LHCN-M2 (cell line): ENCODE measurements at regions not wholly inside any gene's neighbourhood (a gene's known extent, or its start where the extent isn't known, plus 50 kb on each side); places are given as distances from the start of the nearest gene placed in this dataset.

Experiments
- DNase-seq: peaks from one replicate; pipeline ENCODE4 v3.0.0-alpha.2; 2012; ENCODE audit warnings: low read depth

GRCh38 chr11:97409141-97409540, 1019.3 kb downstream of the JRKL start:
- DNase-seq, result no peak

GRCh38 chr11:97414801-97415200, 1025.0 kb downstream of the JRKL start:
- no peak for DNase-seq

- no peak for DNase-seq
These were observed 1029.9 kb downstream of the JRKL start for GRCh38 chr11:97419729-97420128.

GRCh38 chr11:97428247-97428790, 1038.5 kb downstream of the JRKL start:
- DNase-seq, result no peak

- no peak for DNase-seq
These were observed 1041.1 kb downstream of the JRKL start for GRCh38 chr11:97430877-97431276.

GRCh38 chr11:97432926-97433325, 1043.1 kb downstream of the JRKL start:
- no peak for DNase-seq

- DNase-seq, result no peak
These were observed 1055.7 kb downstream of the JRKL start for GRCh38 chr11:97445561-97445960.

- DNase-seq, result no peak
These were observed 1061.6 kb downstream of the JRKL start for GRCh38 chr11:97451441-97451840.

- DNase-seq, result no peak
These were observed 1065.2 kb downstream of the JRKL start for GRCh38 chr11:97454988-97455387.

- no peak for DNase-seq
These were observed 1070.3 kb downstream of the JRKL start for GRCh38 chr11:97460091-97460490.

GRCh38 chr11:97461044-97461880, 1071.4 kb downstream of the JRKL start:
- DNase-seq, result no peak

- DNase-seq, result no peak
These were observed 1072.1 kb downstream of the JRKL start for GRCh38 chr11:97461934-97462333.

GRCh38 chr11:97463891-97464290, 1074.1 kb downstream of the JRKL start:
- no peak for DNase-seq

GRCh38 chr11:97471480-97471879, 1081.7 kb downstream of the JRKL start:
- no peak for DNase-seq

GRCh38 chr11:97487387-97487786, 1097.6 kb downstream of the JRKL start:
- DNase-seq, result no peak

- no peak for DNase-seq
These were observed 1109.1 kb downstream of the JRKL start for GRCh38 chr11:97498891-97499290.

GRCh38 chr11:97502201-97502600, 1112.4 kb downstream of the JRKL start:
- DNase-seq, result no peak

- no peak for DNase-seq
These were observed 1116.4 kb downstream of the JRKL start for GRCh38 chr11:97506076-97506759.

- DNase-seq, result no peak
These were observed 1124.6 kb downstream of the JRKL start for GRCh38 chr11:97514446-97514845.

- DNase-seq, result no peak
These were observed 1126.9 kb downstream of the JRKL start for GRCh38 chr11:97516688-97517087.

GRCh38 chr11:97525273-97525672, 1135.5 kb downstream of the JRKL start:
- no peak for DNase-seq

- no peak for DNase-seq
These were observed 1147.8 kb downstream of the JRKL start for GRCh38 chr11:97537407-97538150.
